Activated naive CD4-positive, alpha-beta T cell treated with anti-CD3 and anti-CD28 coated beads, Interleukin-2, amount 50 U/mL, for 72 hours (primary cell): ENCODE measurements at regions not wholly inside any gene's neighbourhood (a gene's known extent, or its start where the extent isn't known, plus 50 kb on each side); places are given as distances from the start of the nearest gene placed in this dataset.
"Not testable (repeated sequence)": the region's sequence is repeated elsewhere in the genome, so short reads cannot be mapped to it uniquely, and the experiment has no call there.

Source experiments
- ATAC-seq, 2 donors: fragments of 150-1000 bp; cut with Tn5 transposase; 2 replicates each; pipeline ENCODE4 v1.10.0; 2021; ENCODE audit warnings: mild to moderate bottlenecking in 2 of 2, moderate library complexity in 2 of 2
- DNase-seq, 2 donors: peaks; one replicate each; pipeline ENCODE4 v3.0.0; 2021 to 2022; ENCODE audit warnings: low spot score in 2 of 2
- H3K27ac Mint-ChIP-seq, 2 donors: one replicate each; pipeline ENCODE4 v1.8.0; 2022; ENCODE audit warnings: mild to moderate bottlenecking in 2 of 2, mixed read lengths in 2 of 2
- H3K36me3 Mint-ChIP-seq, 2 donors: one replicate each; pipeline ENCODE4 v1.8.0; 2022; ENCODE audit warnings: mixed read lengths in 2 of 2
- H3K9me3 Mint-ChIP-seq, 2 donors: one replicate each; pipeline ENCODE4 v1.8.0; 2022; ENCODE audit warnings: mixed read lengths in 2 of 2

DNA sequence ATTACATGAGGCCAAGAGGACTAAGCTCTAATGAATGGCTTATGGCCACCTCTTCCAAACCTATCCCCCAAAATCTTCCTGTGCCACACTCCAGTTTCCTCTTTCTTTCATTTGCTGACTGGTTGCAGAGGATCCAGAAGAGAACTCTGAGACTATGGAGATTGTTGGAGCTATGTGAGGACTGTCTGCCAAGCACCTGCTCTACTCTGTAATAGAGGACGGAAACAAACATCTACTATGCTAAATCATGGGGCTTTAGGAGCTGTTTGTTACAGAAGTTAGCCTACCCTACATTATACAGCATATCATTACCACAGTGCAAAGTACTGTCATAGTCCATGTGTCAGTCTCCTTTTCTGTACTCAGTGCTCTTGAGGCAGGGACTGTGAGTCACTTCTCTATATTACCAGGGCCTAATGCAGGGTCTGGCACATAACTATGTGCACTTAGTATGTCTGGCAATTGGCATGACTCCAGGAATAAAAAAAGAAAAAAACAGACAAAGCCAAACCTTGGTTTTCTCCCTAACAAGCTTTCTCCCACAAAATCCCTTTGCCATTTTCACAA, 95.1 kb downstream of the RPAP3 start:
- no peak for DNase-seq
- H3K27ac Mint-ChIP-seq, result no peak overlapping the region
- ATAC-seq, result peak; percentile 55 to 61

DNA sequence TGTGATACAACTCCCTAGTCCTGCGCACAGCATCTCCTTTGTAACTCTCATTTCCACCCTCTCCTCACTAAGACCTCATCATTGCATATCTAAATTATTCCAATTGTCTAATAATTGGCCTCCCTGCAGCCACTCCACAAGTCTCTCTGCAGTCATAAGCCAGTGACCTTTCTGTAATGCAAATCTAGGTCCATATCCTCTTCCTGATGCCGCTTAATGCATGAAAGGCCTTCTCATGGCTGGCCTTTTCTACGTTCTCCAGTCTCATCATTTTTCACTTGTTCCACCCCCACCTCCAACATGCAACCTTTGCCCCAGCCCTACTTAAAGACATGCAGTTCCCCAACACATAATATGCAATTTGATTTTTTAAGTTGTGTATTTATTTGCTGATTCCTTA, 96.0 kb downstream of the RPAP3 start:
- DNase-seq (no peak), ATAC-seq (no peak)
- peaks cover 51 to 70% of the 10 kb centered on the region in 2 donors for H3K36me3 Mint-ChIP-seq
- no peak overlapping the region for H3K27ac Mint-ChIP-seq
- H3K9me3 Mint-ChIP-seq, result peaks cover 42 to 53% of the 10 kb centered on the region in 2 donors

More for the DNA sequence above, 95.1 kb downstream of the RPAP3 start:
- Mint-ChIP-seq H3K9me3 (peaks cover 38 to 49% of the 10 kb centered on the region in 2 donors), H3K36me3 (peaks cover 53 to 63% of the 10 kb centered on the region in 2 donors)

DNA sequence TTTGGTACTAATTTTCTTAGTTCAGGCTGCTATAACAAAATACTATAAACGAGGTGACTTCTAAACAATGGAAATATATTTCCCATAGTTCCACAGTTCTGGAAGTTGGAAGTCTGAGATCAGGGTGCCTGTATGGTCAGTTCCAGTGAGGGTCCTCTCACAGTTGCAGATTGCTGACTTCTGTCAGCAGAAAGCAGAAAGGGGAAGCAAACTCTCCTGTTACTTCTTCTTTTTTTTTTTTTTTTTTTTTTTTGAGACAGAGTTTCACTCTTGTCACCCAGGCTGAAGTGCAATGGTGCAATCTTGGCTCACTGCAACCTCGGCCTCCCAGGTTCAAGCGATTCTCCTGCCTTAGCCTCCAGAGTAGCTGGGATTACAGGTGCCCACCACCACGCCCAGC, 97.2 kb downstream of the RPAP3 start:
- not testable (repeated sequence) for H3K27ac Mint-ChIP-seq, ATAC-seq, DNase-seq
- Mint-ChIP-seq H3K9me3 (peaks cover 33 to 48% of the 10 kb centered on the region in 2 donors), H3K36me3 (peaks cover 40 to 63% of the 10 kb centered on the region in 2 donors)

DNA sequence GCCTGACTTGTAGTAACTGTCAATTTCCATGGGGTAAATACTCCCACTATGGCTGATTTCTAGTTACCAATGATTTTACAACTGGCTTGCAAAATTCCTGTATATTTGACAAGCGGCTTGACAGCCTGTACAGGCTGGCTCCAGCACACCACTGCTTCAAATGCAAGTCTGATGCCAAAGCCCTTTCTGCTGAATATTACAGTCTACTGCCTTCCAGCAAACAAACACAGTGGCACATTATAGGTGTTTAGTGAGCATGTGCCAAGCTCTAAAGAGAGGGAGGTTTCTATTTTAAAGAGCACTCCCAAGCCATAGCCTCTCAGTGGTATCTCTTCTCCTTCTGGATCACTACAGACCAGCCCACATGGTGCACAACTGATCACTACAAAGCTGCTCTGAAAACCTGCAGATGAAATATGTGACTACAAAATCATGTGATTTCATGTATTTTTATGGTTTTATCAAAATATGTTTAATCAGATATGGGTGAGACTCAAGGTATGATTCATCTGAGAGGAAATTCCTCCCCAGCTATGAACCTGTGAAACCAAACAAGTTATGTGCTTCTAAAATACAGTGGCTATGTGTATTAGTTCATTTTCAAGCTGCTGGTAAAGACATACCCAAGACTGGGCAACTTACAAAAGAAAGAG, 101.5 kb downstream of the RPAP3 start:
- no peak for DNase-seq
- H3K27ac Mint-ChIP-seq, result no peak overlapping the region
- ATAC-seq, result peak; percentile 60 to 74
- H3K36me3 Mint-ChIP-seq, result peaks cover 21 to 40% of the 10 kb centered on the region in 2 donors
- H3K9me3 Mint-ChIP-seq, result peaks cover 22 to 31% of the 10 kb centered on the region in 2 donors

DNA sequence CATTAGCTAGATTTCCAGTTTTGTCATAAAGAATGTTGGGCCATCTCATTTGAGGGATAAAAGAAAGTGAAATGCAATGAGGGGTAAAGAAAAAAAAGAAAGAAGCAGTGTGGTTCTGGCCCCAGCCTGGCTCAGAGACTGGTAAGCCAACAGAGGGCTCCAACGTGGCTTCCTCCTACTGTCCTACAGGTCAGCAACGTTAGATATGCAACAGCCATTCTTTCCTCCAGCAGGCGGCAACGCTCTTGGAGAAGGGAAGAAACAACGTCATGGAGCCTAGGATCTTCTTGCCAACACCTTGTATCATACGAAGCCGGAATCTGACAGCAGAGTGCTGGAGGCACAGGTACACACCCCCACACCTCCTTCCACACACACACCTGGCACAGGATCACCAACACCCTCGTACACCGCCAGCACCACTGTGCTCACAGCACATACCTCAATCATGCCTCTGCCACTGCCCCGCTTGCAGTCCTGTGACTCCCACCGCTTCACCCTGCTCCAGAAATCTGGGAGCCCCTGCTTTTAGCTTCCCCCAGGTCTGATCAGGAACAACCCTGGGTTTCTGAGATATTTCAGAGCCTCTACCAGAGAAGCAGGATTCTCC, 102.8 kb downstream of the RPAP3 start:
- Mint-ChIP-seq H3K27ac (peak overlapping the region in 1 of 2 donors; percentile 17), H3K36me3 (peaks cover 16 to 34% of the 10 kb centered on the region in 2 donors), H3K9me3 (peaks cover 26% of the 10 kb centered on the region in 2 donors)
- no peak for DNase-seq
- no peak for ATAC-seq

DNA sequence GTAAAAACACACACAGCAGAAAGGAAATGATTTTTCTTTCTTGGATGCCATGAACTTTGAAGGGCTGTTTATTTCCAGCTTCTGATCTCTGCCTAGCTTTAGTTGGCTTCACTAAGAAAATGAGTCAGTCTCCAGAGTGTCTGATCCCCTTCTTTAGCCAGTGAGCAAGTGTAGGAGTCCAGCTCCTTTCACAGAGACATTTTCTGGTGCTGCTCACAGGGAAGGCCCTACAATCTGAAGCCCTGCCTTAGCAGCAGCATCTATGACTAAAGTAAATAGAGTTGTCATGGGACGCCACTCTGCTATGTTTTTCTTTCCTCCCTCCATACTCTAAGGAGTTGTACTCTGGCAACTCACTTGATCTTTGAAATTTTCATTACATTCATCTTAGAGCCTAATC, 103.5 kb downstream of the RPAP3 start:
- DNase-seq (no peak), ATAC-seq (peak; percentile 26 to 56)
- H3K36me3 Mint-ChIP-seq, result peaks cover 8 to 26% of the 10 kb centered on the region in 2 donors
- H3K9me3 Mint-ChIP-seq, result peaks cover 19% of the 10 kb centered on the region in 2 donors
- H3K27ac Mint-ChIP-seq, result no peak overlapping the region

DNA sequence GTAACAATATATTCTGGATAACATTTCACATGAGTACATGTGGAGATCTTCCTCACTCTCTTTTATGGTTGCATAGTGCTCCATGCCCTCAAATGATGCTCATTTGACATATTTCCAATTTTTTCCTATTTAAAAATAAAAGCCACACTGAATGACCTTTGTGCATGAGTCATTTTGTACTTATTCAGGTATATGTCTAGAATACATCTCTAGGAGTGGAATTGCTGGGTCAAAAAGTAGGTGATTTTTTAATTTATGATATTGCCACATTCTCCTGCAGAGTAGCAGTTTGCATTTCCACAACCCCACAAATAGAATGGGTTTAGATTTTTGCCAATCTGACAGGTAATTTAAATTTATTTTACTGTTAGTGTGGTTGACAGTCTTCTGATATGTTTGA, 104.8 kb downstream of the RPAP3 start:
- peaks cover 4 to 16% of the 10 kb centered on the region in 2 donors for H3K36me3 Mint-ChIP-seq
- no peak overlapping the region for H3K27ac Mint-ChIP-seq
- peaks cover 13 to 14% of the 10 kb centered on the region in 2 donors for H3K9me3 Mint-ChIP-seq
- DNase-seq (no peak), ATAC-seq (no peak)

DNA sequence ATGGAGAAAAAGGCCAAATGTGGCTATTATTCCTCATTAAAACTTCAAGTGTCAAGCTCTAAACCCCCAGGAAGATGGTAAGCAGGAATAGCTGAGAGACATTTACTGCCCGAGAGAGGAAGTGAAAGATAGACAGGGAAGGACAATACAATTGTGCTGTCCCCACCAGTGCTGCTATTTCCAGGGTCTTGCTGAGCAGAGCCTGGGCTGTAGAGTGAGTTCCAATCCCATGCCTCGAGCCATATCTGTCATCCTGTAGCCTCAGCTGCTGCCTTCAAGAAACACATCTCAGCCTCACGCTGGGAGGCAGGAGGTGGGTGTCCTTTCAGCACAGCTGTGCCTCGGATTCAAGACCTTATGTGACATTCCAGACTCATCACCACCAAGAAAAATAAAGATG, 114.0 kb downstream of the RPAP3 start:
- peaks cover 4 to 5% of the 10 kb centered on the region in 2 donors for H3K9me3 Mint-ChIP-seq
- H3K36me3 Mint-ChIP-seq, result peaks cover 0 to 7% of the 10 kb centered on the region in 2 donors
- DNase-seq (no peak), ATAC-seq (no peak)
- no peak overlapping the region for H3K27ac Mint-ChIP-seq

DNA sequence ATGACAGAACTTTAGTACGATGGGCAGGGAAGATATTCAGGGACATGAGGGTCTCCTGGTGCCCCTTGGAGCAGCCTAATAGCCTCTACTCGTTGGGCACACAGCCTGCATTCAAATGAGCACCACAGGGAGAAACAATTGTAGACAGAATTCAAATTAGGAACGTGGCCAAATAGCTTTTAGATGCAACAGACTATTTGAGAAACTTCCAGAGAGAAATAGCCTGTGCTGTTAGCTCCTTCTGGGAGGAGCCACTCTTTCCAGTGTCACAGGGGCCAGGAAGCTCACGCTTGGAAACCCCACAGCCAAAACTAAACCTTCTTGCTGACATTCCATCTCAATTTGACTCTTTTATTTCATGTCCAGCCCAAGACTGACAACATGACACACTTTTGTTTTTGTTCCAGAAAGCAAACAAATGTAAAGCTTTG, 114.5 kb downstream of the RPAP3 start:
- H3K27ac Mint-ChIP-seq, result no peak overlapping the region
- H3K9me3 Mint-ChIP-seq, result peaks cover 4 to 5% of the 10 kb centered on the region in 2 donors
- H3K36me3 Mint-ChIP-seq, result peaks cover 0 to 6% of the 10 kb centered on the region in 2 donors
- ATAC-seq (no peak), DNase-seq (no peak)

DNA sequence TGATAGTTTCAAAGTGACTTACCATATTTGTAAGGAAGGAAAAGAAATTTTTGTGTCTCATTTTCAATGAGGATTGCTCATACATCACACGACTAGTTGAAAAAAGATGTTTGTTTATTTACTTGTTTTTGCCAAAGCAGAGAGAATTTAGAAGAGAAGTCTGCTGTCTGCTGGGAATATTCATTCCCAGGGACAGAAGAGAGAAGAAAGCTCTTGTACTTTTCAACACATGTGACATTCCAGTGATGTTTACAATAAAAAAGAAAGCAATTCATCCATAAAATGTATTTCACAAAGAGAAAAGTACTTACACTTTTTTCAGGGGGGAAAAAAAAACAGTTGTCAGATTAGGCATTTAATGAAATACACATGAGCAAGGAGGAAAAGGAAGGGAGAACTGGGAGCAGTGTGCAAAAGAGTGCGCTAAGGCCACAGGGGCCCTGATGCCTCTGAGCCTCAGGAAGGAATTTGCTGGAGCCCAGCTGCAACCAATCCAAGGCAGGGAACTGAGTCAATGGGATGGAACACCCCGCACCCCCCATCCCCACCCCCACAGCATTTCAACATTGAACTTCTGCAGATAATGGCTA, 115.0 kb downstream of the RPAP3 start:
- no peak for DNase-seq
- no peak for ATAC-seq
- Mint-ChIP-seq H3K36me3 (peaks cover 0 to under 1% of the 10 kb centered on the region in 2 donors), H3K27ac (peak overlapping the region in 1 of 2 donors; percentile 76), H3K9me3 (no peaks in the 10 kb centered on the region)

DNA sequence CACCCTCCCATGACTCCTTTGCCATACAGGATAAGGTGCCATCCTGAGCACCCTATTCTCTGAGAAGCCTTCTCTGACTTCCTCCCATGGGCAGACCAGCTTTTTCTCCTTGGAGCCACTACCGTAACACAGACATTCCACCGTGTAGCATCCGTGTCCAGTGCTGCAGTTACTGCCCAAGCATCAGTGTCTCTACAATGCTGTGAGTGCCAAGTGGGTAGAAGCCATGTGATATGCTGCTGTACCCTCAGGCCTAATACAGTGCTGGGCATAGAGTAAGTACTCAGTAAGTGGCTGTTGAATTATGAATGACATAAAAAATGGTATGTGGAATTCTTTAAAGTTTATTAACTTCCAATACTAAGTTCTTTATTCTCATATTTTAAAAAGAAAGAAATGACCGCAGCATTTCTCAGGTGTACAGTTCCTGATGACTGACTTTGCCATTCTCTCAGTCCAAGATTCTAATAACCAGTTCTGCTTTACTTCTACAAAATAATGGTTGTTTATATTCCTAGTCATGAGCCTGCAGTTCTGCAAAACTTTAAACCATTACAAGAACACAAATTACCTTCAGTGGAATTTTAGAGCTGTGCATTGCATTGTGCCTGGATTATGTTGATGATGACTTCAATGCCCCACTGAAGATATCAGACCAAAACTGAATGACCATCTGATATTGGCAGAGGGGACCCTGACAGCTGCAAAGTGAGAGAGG, 118.7 kb downstream of the RPAP3 start:
- ATAC-seq (no peak), DNase-seq (no peak)
- peaks cover 0 to 4% of the 10 kb centered on the region in 2 donors for H3K36me3 Mint-ChIP-seq
- H3K27ac Mint-ChIP-seq, result no peak overlapping the region
- H3K9me3 Mint-ChIP-seq, result peaks cover 0 to 6% of the 10 kb centered on the region in 2 donors

DNA sequence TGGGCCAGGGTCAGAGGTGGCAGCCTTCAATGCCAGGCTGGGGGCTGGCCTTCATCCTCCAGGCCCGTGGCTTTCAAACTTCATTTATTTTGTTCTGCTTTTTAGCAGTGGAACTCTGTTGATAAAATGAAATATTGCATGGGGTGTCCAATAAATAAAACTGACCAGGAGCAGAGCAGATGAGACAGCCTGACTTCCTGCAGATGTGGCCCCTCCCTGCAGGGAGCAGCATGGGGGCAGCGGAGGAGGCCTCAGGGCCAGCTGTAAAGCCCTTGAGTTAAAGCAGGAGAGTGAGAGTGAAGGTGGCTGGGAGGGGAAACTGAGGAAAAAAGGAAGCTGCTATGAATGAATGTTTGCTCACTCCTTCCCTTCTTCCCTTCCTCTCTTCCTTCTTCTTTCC, 120.3 kb downstream of the RPAP3 start:
- no peak for ATAC-seq
- peaks cover 0 to 4% of the 10 kb centered on the region in 2 donors for H3K36me3 Mint-ChIP-seq
- peak overlapping the region in 1 of 2 donors; percentile 46 for H3K27ac Mint-ChIP-seq
- DNase-seq, result no peak
- H3K9me3 Mint-ChIP-seq, result peaks cover 0 to 6% of the 10 kb centered on the region in 2 donors

DNA sequence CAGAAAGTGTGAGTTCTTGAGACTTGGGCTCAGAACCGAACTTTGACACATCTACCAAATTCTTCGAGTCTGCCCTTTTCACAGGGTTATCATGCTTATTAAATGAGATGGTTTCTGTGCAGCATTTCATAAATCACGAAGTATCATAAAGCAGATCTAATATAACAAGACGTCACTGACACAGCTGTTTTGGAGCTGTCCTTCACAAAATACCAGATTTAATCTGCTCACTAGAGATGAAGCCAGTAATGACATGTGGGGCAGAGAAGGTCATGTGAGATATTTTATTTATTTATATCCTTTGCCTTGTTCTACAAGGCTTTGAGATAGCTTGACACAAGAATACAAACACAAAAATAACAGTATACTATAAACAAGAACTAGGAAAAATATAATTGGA, 127.0 kb downstream of the RPAP3 start:
- Mint-ChIP-seq H3K36me3 (peaks cover 0 to 4% of the 10 kb centered on the region in 2 donors), H3K27ac (peak overlapping the region in 1 of 2 donors; percentile 52), H3K9me3 (peaks cover 0 to 6% of the 10 kb centered on the region in 2 donors)
- DNase-seq (no peak), ATAC-seq (no peak)

DNA sequence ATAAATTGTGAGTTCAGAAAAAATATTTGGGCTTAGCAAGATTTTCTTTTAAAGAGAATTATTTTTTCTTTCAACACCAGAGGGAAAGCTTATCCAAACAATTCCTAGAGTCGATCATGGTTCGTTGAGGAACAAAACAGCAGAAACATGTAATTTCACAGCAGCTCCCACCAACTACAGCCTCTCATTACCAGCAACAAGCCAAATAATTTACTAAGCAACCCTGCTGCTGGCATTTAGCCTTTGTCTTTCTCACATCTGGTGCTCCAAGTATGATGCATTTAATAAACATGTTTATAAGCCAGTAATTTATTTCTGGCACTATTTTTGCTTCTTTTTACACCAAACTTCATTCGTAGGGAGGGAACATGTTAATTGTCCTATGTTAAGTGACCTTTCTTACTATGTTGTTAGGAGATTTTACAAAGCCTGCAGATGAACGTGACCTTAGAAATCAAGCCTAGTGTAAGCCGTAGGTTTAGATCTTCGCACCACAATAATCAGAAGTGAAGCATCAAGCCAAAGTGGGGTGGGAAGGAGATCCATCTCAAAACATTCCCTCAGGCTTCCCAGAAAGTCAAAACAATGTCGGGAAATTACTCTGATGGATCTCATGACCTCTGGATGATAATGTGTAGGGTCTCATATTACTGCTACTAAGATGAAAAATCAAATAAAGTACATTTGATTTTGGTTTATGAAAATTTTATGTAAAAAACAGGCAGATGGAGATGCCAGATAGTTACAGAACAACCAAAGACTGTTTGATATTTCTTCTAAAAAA, 128.4 kb downstream of the RPAP3 start:
- H3K27ac Mint-ChIP-seq, result no peak overlapping the region
- no peaks in the 10 kb centered on the region for H3K9me3 Mint-ChIP-seq
- DNase-seq (no peak), ATAC-seq (no peak)
- H3K36me3 Mint-ChIP-seq, result peaks cover 0 to 6% of the 10 kb centered on the region in 2 donors

DNA sequence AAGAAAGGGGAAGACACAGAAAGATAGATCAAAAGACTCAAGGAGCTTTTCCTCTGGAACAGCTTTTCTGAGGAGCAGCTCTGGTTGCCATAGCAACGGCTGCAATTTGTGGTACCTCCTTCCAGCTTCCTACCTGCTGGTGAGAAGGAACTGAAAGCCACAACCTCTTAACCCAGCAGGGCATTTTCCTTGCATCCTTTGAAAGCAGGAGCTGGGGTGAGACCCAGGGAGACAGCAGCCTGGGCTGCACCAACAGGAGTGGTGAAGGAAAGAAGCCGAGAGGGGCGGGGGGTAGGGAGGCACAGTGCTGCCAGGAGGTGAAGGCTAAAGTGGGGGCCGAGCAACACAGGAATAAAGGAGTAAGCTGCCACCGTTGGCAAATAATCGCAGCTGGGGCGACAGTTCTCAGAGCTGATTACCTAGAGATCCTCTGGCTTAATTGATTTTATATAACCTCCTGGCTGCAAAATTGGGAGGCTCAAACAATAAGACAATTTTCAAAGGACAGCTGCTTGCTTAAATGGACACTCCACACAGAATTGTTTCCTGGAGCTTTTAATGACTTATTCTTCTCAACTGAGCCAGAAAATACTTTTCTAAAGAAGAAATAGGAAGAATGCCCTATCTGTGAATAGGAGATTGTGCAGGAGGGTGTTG, 129.4 kb downstream of the RPAP3 start:
- no peak for ATAC-seq
- Mint-ChIP-seq H3K27ac (peak overlapping the region; percentile 2 to 42), H3K9me3 (no peaks in the 10 kb centered on the region), H3K36me3 (peaks cover 0 to 6% of the 10 kb centered on the region in 2 donors)
- no peak for DNase-seq
